Stimulated activated CD8-positive, alpha-beta memory T cell treated with anti-CD3 and anti-CD28 coated beads, Interleukin-7, amount 100 ng/mL, for 48 hours (primary cell): ENCODE measurements at regions not wholly inside any gene's neighbourhood (a gene's known extent, or its start where the extent isn't known, plus 50 kb on each side); places are given as distances from the start of the nearest gene placed in this dataset.

Experiments
- DNase-seq, 2 donors: peaks; one replicate each; pipeline ENCODE4 v3.0.0-alpha.2; 2020; ENCODE audit warnings: low read depth in 1 of 2; ENCODE audit errors: extremely low read depth in 1 of 2

DNA sequence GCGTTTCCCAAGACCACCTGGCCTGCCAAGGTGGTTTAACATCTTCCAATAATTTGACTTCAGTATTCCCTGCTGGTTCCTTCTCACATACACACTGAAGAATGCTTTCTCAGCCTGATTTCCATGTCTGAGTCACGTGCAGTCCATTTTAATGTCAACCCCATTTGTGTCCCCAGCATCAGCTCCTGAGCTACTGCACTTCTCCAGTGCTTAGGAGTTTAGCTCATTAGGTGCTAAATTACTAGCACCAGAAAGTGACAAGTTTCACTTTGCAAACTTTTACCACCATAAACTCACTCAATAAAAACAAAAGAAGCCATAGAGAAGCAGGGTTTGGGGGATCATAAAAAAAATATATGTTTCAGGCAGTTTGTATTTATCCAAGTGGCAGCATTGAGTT is 279.3 kb upstream of the SORCS1 start:
- DNase-seq, result no peak

DNA sequence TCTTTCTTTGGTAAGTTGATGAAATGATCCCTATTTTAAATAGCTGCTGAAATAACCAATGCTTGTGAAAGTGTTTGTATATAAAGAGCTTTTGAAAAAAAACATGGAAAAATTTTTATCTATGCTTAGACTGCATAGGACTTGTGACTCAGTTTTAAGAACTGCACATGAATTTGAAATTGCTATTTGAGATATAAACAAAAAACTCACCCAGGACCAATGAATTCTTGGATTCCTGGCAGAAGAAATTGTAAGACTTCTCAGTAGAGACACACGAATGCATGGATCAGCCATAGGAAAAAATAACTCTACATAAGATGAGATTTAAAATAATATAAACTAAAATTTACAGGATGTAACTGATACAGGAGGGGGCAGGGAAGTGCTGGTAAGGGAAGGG is 278.8 kb upstream of the SORCS1 start:
- no peak for DNase-seq

DNA sequence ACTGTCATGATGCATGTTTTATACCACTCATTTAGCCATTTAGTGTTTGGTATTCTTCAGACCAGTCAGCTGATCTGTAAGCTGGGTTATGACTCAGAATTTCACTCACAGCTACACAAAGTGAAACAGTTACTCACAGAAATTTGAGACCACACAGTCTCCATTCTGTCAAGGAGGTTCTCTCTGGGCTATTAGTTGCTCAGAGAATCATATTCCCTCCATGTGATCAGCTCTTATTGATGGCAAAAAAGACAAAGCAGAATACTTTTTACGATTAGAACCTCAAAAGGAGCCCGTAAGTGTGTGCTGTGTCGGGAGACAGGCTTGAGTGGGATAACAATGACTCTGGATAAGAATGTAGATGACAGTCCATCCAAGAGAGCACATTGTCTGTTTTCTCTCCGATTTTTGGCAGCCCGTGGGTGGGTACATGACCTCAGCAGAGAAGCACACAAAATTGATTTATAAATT is 277.6 kb upstream of the SORCS1 start:
- DNase-seq, result no peak

DNA sequence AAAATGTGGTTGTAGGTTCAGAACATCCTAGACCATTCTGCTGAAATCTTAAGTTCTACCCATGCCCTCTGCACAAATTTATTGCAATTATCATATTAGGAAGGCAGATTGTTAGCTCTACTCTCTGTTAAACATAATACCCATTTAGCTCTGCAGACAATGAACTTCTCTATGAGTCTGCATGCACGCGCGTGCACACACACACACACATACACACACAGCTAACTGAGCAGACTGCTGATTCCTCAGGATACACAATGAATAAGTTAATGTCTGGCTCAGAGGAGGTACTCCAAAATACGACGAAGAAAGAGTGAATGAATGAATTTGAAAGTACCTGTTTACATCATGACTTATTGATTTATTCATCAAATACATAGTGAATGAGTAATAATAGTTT is 276.2 kb upstream of the SORCS1 start:
- DNase-seq, result no peak

DNA sequence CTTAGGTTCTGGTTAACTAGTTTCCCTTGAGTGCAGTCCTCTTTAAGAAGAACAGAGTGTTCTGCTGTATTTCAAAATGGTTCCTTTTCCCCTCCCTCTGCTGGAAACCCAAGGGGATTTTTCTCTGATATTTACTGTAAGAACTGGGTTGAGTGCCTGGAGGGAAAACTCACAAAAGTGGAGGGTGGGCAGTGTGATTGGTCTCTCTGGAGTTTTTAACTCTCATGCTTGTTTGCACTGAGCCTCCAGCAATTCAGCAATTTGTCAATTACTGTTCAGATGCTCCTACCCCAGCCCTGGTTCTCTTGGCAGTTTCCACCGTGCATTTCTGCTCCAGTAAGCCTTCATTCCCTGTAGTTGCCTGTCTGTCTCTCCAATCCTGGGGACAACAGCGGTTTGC is 273.4 kb upstream of the SORCS1 start:
- no peak for DNase-seq

DNA sequence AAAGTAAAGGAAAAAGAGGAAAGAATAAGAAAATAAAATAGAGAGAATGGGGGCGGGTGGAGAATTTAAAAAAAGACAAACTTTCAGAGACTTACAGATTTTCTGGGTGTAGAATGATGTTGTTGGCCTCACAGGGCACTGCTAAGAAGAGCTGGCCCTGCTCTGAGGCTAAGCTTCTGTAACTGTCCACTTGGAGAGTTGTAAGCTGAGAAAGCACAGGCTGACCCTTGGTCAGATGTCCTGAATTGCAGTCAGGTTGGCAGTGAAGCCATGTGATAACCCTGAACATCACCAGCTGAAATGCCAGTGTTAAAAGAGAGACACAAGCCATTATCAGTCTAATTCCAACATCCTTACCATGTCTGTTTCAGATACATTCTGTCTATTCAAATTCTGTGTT is 272.1 kb upstream of the SORCS1 start:
- no peak for DNase-seq

- no peak for DNase-seq
These were observed 270.3 kb upstream of the SORCS1 start for GRCh38 chr10:107434854-107435253.

DNA sequence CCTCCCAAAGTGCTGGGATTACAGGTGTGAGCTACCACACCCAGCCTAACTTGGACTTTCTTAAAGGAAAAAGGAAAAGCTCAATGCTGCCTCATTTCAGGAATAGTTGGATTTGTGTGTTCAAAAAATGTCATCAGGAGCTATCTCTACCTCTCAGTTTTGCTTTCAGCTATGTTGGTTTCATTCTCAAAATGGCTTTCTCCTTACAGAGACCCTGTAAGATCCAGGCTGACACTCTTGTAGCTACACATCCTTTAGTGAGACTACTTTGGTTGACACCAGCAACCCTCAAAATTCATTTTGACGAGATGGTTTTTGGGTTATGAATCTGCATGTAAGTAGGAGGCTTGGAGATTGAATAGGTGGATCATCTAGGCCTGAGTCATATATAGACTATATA is 269.7 kb upstream of the SORCS1 start:
- no peak for DNase-seq

GRCh38 chr10:107433605-107434004 is 269.1 kb upstream of the SORCS1 start:
- DNase-seq, result no peak

- no peak for DNase-seq
These were observed 265.9 kb upstream of the SORCS1 start for GRCh38 chr10:107430446-107430845.

GRCh38 chr10:107427016-107427415 is 262.5 kb upstream of the SORCS1 start:
- no peak for DNase-seq

DNA sequence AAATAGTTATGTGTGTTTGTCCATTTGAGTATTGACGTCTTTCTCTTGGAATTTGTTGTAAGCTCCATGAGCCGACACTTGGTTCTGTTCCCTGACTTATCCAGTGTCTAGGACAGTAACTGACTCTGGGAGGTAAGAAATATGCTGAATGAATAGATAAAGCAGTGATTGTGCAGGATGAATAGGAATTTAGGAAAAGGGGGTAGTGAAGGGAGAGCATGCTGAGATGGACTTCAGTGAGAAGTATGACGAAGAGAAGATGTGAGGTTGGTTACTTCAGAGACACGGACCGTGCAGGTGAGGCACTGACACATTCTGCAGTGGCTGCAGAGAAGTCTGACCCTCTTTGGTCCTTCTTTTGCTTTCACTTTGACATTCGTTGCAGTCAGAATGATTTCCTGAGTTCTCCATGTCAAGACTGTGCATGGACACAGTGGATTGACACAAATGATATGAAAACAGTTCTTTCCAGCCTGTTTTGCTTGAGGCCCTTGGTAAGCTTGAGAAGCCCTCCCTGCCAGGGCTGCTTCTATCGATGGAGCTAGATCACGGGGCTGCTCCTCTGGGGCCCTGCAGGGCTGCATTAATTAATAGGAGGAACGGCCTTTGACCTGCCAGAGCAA is 261.5 kb upstream of the SORCS1 start:
- no peak for DNase-seq

DNA sequence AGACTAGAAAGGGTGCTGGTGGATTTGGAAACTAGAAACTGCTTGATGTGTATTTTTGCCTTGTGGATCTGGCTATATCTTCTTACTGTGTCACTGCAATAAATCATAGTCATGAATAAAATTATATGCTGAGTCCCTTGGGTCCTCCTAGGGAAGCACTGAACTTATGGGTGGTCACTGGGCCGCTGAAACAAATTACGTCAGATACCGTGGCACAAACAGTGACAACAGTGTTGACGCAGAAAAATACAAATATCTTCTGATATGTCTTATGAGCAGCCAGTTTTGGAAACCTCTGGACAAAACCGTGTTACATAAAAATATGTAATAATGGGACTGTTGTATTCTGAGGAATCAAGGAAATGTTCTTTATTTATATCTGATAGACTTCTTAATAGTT is 260.1 kb upstream of the SORCS1 start:
- no peak for DNase-seq

DNA sequence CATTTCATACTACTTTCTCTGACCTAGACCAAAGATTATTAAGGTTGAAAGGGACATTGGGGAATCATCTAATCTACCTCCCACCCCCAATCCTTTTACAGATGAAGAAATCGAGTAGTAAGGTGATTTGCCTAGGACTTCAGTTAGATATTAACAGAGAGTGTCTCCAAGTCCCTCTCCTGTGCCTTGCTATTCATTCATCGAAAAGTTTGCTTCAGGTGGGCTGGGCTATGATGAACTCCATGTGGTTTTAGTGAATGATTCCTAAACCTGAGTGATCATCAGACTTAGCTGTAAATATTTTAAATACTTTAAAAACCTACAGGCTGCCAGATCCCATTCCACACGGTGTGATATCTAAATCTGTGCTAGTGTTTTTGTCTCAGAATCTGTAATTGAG is 259.4 kb upstream of the SORCS1 start:
- no peak for DNase-seq

- no peak for DNase-seq
These were observed 258.2 kb upstream of the SORCS1 start for GRCh38 chr10:107422681-107423080.

DNA sequence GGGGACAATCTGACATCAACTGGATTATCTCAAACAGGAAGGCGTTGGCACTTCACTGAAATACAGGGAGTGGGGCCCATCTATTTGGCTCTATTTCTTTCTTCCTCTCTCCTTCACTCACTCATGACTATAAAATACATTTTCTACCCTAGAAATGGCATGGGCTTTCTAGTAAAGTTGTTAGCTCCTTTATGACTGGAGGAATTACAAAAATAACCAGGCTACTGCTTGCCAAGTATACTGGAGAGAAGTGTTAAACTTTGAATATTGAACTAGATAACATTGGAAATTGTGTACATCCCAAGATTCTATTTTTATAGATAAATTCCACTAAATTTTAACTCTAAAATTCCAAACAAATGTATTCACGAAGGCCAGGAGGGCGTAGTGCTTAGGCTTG is 255.7 kb upstream of the SORCS1 start:
- DNase-seq, result no peak

GRCh38 chr10:107418085-107418806 is 253.7 kb upstream of the SORCS1 start:
- DNase-seq, result no peak

DNA sequence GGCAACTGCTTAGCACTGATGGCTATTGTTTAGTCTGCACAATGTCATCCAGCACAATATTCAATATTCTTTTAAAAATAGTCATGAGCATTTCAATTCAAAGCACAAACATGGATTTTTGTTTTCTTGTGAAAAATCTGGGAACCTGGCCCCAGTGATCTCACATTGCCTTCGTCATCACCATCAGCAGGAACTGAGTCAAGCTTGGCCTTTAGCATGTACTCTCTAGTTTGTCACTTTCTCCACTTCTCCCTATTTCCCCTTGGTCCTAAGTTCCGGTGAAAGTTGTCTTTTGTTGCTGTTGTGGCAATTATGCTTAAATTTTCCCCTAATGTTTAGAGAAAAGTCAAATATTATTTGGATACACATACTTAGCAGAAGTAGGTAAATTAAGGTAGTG is 252.9 kb upstream of the SORCS1 start:
- no peak for DNase-seq

DNA sequence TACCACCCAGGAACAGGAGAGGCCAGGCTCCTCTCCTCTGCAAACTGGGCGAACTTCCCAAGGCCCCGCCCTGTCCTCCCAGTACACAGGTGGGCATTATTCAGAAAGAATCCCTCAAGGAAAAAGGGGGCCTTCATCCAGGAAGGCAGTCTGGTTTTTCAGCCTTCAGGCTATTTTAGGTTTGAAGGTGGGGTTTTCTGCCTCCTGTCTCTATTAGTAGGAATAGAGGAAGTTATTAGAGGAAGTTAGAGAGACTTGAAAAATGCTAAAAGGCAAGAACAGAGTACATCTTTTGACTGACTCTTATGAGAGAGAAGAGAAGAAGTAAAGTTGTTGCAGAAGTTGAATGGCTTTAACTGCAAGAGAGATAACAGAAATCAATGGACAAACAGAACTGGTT is 250.9 kb upstream of the SORCS1 start:
- DNase-seq, result no peak

- no peak for DNase-seq
These were observed 249.5 kb upstream of the SORCS1 start for GRCh38 chr10:107413971-107414370.

GRCh38 chr10:107409522-107409921 is 245.0 kb upstream of the SORCS1 start:
- no peak for DNase-seq

GRCh38 chr10:107398115-107398514 is 233.6 kb upstream of the SORCS1 start:
- no peak for DNase-seq

DNA sequence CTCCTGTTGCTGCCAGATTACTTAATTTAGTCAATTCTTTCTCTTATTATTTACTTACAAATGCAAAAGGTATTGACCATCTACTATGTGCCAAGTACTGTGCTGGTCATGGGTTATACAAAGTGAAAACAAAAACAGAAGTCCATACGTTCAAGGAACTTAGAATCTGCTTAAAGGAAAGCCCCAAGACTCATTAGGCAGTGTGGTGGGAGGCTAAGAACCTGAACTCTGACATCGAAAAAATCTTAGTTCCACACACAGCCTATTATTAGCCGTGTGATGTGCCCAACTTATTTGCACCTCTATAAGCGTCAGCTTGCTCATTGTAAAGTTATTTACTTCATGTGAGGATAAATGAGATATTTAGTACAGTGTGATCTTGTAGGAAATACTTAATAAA is 227.4 kb upstream of the SORCS1 start:
- DNase-seq, result no peak
